ENCODE measurements at regions not wholly inside any gene's neighbourhood (a gene's known extent, or its start where the extent isn't known, plus 50 kb on each side); places are given as distances from the start of the nearest gene placed in this dataset.

DNA sequence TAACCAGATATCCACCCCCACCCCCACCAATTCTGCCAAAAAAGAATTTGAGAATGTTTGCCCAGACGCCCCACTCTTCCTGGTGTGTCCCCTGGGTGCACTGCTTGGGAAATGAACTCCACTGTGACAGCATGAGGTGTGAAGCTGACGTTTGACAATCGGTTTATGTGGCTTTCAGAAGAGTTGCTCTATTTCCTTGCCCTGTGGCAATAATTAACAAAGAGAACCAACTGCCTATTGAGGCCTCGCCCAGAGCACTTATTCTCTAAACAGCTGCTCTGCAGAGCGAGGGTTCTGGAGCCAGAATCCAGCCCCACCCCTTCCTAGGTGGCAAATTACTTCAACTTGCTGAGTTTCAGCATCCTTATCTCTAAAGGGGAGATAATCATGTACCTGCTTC, 115.8 kb upstream of the SIX3 start:
- no peaks in the 10 kb centered on the region for H3K9me3 Mint-ChIP-seq (ENCODE audit: low read depth)
- H3K4me1 Mint-ChIP-seq (ENCODE audit: low read depth) = no peaks in the 10 kb centered on the region
- TF ChIP-seq, protein P1, sequence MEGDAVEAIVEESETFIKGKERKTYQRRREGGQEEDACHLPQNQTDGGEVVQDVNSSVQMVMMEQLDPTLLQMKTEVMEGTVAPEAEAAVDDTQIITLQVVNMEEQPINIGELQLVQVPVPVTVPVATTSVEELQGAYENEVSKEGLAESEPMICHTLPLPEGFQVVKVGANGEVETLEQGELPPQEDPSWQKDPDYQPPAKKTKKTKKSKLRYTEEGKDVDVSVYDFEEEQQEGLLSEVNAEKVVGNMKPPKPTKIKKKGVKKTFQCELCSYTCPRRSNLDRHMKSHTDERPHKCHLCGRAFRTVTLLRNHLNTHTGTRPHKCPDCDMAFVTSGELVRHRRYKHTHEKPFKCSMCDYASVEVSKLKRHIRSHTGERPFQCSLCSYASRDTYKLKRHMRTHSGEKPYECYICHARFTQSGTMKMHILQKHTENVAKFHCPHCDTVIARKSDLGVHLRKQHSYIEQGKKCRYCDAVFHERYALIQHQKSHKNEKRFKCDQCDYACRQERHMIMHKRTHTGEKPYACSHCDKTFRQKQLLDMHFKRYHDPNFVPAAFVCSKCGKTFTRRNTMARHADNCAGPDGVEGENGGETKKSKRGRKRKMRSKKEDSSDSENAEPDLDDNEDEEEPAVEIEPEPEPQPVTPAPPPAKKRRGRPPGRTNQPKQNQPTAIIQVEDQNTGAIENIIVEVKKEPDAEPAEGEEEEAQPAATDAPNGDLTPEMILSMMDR (IDR thresholded peaks at IDR 0.05) = no peak
- peaks cover 46% of the 10 kb centered on the region for H3K27me3 Mint-ChIP-seq (ENCODE audit: low read depth)
- H3K36me3 Mint-ChIP-seq (ENCODE audit: low read depth) = no peaks in the 10 kb centered on the region
- H3K4me3 Mint-ChIP-seq (ENCODE audit: unreplicated experiment) = no peak overlapping the region
- no peak overlapping the region for H3K27ac Mint-ChIP-seq (ENCODE audit: unreplicated experiment)
- no peak for DNase-seq (ENCODE audit: low spot score)

GRCh38 chr2:44826601-44827000, 114.9 kb upstream of the SIX3 start:
- TF ChIP-seq, protein P1 (IDR thresholded peaks at IDR 0.05) = no peak
- H3K27me3 Mint-ChIP-seq (ENCODE audit: low read depth) = peaks cover 46% of the 10 kb centered on the region
- no peaks in the 10 kb centered on the region for H3K4me1 Mint-ChIP-seq (ENCODE audit: low read depth)
- no peak overlapping the region for H3K4me3 Mint-ChIP-seq (ENCODE audit: unreplicated experiment)
- no peaks in the 10 kb centered on the region for H3K36me3 Mint-ChIP-seq (ENCODE audit: low read depth)
- no peaks in the 10 kb centered on the region for H3K9me3 Mint-ChIP-seq (ENCODE audit: low read depth)
- DNase-seq (ENCODE audit: low spot score) = no peak
- no peak overlapping the region for H3K27ac Mint-ChIP-seq (ENCODE audit: unreplicated experiment)

- no peaks in the 10 kb centered on the region for H3K4me1 Mint-ChIP-seq (ENCODE audit: low read depth)
- TF ChIP-seq, protein P1 (IDR thresholded peaks at IDR 0.05) = no peak
- no peak for DNase-seq (ENCODE audit: low spot score)
- peaks cover 4% of the 10 kb centered on the region for H3K36me3 Mint-ChIP-seq (ENCODE audit: low read depth)
- H3K4me3 Mint-ChIP-seq (ENCODE audit: unreplicated experiment) = no peak overlapping the region
- peaks cover 14% of the 10 kb centered on the region for H3K9me3 Mint-ChIP-seq (ENCODE audit: low read depth)
- peaks cover 33% of the 10 kb centered on the region for H3K27me3 Mint-ChIP-seq (ENCODE audit: low read depth)
- no peak overlapping the region for H3K27ac Mint-ChIP-seq (ENCODE audit: unreplicated experiment)
Observed at GRCh38 chr2:44829771-44830170, 111.7 kb upstream of the SIX3 start.

DNA sequence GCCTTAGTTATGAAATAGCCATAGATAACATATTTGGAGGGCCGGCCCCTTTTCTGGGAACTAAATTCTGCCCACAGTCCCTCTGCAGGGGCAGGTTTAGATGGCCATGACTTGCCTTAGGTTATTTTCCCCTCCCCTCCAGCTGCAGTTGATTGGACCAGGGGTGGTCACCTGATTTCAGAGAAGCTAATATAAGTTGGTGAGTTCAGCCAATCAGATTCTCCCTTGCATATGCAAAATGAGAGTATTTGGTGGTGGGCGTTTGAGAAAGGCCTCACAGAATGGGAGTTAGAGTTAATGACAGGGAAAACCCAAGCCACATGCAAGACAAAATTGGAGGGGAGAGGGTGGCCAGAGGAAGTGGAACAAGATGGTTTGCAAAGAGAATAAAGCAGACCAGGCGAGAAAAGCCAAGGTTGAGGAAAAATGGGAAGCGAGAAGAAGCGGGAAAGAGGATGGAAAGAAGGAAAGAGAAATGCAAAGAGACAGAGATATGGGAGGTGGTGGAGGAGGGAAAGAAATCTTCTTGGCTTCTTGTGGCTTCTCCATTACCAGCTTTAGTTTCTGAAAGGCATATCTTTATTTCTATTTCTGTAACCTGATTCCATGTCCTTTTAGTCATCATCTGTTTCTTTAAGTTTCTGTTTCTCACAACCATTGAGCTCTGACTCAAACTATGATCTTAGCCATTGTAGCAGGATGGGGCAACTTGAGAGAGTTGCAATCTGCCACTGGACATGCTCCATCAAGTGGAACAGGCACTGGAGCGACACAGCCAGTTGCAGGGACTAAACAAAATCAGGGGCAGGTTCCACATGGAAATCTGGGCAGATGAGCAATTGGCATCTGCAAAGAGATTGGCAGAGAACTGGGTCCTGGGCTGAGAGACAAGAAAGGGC, 108.1 kb upstream of the SIX3 start:
- TF ChIP-seq, protein P1 (IDR thresholded peaks at IDR 0.05) = no peak
- H3K36me3 Mint-ChIP-seq (ENCODE audit: low read depth) = peaks cover 4% of the 10 kb centered on the region
- peaks cover 42% of the 10 kb centered on the region for H3K27me3 Mint-ChIP-seq (ENCODE audit: low read depth)
- H3K4me3 Mint-ChIP-seq (ENCODE audit: unreplicated experiment) = no peak overlapping the region
- no peaks in the 10 kb centered on the region for H3K4me1 Mint-ChIP-seq (ENCODE audit: low read depth)
- DNase-seq (ENCODE audit: low spot score) = no peak
- H3K9me3 Mint-ChIP-seq (ENCODE audit: low read depth) = peaks cover 14% of the 10 kb centered on the region
- no peak overlapping the region for H3K27ac Mint-ChIP-seq (ENCODE audit: unreplicated experiment)

DNA sequence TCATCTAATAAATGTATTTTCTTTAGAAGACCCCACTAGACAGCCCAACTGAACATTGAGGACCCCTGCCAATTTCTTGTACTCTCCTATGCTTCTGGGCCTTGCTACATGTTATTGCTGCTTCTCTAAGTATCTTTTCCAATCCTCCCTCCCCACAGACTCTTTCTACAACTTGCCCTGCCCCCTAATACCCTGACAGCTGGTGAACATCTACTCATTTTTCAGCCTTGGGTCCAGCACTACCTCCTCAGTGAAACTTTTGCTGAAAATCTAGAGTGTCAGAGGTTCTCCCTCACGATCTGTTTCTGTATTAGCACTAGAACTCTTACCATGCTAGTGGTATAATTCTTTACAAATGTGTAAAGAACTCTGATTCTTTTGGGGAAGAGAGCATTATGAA, 106.8 kb upstream of the SIX3 start:
- Mint-ChIP-seq H3K9me3 (ENCODE audit: low read depth) (peaks cover 14% of the 10 kb centered on the region), H3K4me3 (ENCODE audit: unreplicated experiment) (no peak overlapping the region), H3K4me1 (ENCODE audit: low read depth) (no peaks in the 10 kb centered on the region), H3K27me3 (ENCODE audit: low read depth) (peaks cover 40% of the 10 kb centered on the region), H3K36me3 (ENCODE audit: low read depth) (peaks cover 4% of the 10 kb centered on the region), H3K27ac (ENCODE audit: unreplicated experiment) (no peak overlapping the region)
- TF ChIP-seq, protein P1 (IDR thresholded peaks at IDR 0.05) = no peak
- DNase-seq (ENCODE audit: low spot score) = no peak

Measured in chondrocyte (in vitro differentiated cells).